CD1c-positive myeloid dendritic cell (primary cell): ENCODE measurements at regions not wholly inside any gene's neighbourhood (a gene's known extent, or its start where the extent isn't known, plus 50 kb on each side); places are given as distances from the start of the nearest gene placed in this dataset.

Source experiments
- DNase-seq: peaks from one replicate; pipeline ENCODE4 v3.0.0-alpha.2; 2016; ENCODE audit errors: extremely low spot score

DNA sequence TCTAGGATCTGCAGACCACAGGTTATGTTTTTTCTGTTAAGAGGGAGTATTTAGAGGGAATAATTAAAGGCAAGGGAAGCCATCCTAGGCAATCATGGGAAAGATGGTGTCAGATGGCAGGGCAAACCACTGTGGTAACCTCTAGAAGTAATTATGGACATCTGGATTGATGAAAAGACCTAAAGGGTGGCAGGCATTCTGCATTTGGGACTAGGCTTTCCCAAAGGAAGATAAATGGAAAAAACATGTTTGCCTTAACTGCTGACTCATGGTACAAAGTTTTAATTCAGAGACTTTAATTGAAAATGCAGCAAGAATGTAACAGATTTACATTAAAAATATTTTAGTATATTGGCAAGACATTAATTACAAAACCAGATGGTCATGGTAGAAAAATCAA is 88.1 kb downstream of the TMEM30B start:
- no peak for DNase-seq

DNA sequence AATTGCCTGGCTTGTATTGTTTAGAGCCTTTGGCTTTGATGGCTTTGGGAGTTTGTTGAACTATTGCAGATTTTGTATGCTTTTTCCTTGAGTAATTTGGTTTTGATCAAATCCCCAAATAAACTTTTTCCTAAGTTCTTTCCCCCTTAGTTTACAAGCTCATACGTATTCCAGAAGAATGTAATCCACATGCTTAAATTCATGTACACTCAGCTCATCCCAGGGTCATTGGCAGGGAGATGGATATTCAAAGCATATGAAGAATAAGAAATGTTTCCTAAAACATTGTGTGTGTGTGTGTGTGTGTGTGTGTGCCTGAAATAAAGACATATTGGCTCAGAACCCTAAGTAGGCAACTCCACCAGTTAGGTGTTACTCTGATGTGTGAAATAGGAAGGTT is 89.4 kb downstream of the TMEM30B start:
- no peak for DNase-seq

GRCh38 chr14:61190341-61190740 is 90.8 kb downstream of the TMEM30B start:
- DNase-seq, result no peak

DNA sequence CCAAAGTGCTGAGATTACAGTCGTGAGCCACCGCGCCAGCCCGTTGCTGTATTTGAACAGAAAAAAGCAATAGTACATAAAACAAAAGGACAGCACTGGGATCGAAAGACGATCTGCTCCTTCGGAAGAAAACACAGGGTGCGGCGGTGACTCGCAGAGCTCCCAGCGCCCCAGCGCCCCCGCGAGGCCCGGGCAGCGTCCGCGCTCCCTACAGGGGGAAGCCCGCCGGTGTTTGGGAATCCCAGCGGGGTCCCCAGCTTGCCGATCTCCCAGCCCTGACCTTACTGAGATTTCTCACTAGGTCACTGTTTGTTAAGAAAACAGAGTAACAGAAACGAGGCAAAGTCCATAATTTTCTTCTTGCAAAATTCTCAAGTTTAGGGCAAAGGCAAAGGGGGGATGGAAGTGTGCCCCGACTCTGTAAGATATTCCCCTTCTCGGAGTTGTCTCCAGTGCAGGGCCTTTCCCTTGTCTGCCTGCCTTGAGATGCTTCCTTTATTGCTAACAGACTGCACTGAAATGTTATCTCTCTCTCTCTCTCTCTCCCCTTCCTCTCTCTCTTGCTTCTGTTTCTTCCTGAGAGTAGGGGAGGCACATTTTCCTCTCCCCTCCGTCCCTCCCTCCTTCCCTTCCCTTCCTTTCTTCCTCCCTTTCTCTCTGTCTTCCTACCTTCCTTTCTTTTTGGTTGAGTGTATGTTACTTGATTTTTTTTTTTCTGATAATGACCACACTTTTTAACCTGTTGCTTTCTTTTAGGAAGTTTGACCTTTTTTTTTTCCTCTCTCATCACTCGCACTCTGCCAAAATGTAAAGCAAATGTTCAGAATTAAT is 91.9 kb downstream of the TMEM30B start:
- DNase-seq, result peak; percentile 35

- no peak for DNase-seq
These were observed 92.9 kb downstream of the TMEM30B start for GRCh38 chr14:61188196-61188595.

DNA sequence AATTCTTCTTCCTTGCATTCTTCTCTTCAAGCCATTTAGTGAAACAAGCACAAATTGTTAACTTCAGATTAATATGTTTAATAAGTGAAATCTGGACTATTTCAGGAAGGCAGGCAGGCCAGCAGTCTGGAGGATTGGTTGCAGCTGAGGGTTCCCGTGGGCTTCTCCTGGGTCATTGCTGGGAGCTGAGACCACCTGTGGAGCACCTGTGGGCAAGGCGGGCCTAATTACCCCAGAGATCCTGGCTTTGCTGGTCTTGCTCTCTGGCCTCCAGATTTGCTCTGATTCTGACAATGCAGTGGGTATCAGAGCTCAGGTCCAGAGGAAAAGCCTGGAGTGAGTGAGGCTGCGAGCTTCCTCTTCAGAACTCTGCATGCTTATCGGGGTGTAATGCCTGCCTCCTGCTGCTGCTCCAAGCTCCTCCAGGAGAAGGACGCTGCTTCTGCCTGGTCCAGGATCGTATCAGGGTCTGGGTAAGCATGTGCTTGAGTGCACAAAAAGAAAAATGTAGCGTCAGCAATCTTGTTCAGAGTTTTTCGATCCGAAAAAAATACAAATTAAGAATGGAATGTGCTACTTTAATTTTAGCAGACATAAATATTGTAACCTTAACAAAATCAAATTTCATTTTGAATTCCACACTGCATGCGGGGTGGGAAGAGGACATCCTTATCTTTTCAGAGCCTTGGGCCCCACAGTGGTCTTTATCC is 93.8 kb downstream of the TMEM30B start:
- no peak for DNase-seq

GRCh38 chr14:61186341-61187195 is 94.6 kb downstream of the TMEM30B start:
- DNase-seq, result no peak

DNA sequence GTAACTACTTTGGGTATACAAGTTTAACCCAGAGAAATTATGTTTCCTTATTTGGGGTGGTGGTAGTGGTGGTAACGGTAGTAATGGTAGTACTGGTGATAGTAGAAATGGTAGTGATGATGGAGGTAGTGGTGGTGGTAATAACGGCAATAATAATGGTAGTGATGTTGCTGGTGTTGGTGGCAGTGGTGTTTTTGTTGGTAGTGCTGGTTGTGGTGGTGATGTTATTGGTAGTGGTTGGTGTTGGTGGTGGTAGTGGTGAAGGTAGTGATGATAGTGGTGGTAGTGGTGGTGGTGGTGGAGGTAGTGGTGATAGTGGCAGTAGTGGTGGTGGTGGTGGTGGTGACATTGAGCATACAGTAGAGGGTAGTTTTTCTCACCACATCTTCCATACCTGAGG is 95.6 kb downstream of the TMEM30B start:
- no peak for DNase-seq

DNA sequence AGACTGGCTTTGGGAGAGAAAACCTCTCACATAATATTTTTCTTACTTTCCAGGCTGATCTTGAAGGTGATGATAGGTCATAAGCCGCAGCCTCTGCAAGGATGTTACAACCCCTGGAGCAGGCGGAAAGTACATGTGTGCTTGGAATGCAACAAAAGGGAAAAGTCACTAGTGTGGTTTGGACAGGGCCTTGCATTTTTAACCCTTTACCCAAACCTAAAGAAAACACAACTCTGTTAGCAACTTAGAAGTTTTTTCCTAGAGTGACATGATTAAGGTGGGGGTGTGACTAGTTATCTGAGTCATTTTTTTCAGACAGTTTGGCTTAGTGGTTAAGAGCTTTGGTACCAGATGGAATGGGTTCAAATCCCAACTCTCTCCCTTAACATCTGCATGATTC is 97.0 kb downstream of the TMEM30B start:
- DNase-seq, result no peak

- DNase-seq, result no peak
These were observed 97.8 kb downstream of the TMEM30B start for GRCh38 chr14:61183196-61183885.

DNA sequence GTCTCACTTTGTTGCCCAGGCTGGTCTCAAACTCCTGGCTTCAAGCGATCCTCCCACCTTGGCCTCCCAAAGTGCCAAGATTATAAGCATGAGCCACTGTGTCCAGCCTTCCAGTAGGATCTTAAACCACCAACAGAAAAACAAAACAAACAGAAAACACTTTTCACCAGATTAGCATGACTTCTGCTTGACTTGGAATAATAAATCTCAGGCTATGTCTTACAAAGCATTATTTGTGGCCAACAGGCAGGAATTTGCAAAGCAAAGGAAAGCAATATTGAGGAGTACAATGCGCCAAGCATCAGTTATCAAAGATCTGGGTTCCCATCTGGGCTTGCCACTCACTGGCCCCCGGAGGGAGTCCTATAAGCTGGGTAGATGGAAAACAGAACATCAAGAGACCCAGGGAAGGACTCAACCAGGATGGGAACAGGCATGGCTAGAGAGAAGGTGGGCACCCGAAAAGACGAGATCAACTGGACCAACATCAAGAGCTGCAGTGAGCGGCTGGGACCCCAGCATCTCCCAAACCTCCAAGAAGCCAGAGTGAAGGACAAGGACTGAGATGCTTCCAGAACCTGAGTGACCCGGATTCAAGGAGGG is 101.2 kb downstream of the TMEM30B start:
- DNase-seq, result no peak

DNA sequence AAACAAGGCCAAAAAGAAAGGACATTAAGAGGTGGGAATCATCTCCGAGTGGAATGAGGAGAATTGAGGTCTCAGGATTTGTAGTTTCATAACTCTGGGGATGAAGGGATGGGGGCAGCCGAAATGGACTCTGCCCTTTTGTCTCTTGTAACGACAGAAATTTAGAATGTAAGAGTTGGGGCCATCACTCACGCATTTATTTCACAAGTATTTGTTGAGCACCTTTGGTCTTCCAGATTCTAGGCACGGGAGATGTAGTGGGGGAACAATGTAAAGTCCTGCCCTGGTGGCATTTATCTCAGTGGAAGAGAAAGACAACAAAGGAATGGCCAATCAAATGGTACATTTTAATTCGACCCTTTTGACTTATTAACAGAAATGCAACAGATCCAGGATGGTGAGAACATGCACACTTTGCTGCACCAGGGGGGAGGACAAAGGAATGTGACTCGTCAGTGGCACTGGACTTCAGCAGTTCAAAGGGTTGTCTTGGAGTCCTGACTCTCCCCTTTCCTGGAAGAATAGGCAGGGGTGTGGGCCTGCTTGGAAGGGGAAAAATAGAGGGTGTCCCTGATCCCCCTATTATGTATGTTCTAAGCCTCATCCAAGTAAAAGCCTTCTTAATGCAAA is 102.0 kb downstream of the TMEM30B start:
- no peak for DNase-seq

- no peak for DNase-seq
These were observed 102.7 kb downstream of the TMEM30B start for GRCh38 chr14:61178226-61179060.

GRCh38 chr14:61177279-61178225 is 103.6 kb downstream of the TMEM30B start:
- DNase-seq, result no peak

DNA sequence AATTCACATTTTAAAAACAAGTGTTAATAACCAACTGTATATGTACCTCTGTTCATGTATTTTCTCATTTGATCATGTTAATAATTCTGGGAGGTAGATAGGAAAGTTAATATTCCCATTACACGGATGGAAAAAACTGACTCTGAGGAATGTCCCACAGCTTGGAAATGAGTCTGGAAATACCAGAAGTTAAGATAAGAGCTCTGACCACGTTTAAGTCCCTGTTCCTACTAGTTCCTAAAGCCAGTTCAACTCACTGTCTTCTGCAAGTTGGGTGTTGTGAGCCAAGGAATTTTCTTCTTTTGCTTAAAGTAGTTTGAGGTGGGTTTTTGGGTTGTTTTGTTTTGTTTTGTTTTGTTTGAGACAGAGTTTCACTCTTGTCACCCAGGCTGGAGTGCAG is 104.5 kb downstream of the TMEM30B start:
- no peak for DNase-seq

GRCh38 chr14:61174987-61175386 is 106.2 kb downstream of the TMEM30B start:
- DNase-seq, result no peak

DNA sequence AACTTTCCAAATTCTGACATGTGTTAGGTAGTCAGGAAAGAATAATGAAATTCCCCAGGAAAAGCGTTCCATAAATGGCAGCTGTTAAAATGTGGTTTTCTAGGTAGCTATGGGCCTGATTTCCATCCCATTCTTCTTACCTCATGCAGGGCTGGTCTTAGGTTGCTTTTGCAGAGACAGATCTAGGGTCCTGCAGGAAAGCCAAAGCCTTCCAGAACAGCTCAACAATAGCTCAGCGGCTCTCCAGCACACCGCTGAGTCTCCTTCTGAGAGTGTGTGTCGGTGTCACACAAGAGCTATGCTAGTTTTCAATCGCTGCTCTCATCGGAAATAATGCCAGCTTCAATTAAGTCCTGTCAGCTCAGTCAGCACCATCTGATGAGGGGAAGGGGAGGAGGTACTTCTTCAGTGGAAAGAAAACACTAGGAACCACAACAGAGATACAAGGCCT is 106.7 kb downstream of the TMEM30B start:
- DNase-seq, result no peak

DNA sequence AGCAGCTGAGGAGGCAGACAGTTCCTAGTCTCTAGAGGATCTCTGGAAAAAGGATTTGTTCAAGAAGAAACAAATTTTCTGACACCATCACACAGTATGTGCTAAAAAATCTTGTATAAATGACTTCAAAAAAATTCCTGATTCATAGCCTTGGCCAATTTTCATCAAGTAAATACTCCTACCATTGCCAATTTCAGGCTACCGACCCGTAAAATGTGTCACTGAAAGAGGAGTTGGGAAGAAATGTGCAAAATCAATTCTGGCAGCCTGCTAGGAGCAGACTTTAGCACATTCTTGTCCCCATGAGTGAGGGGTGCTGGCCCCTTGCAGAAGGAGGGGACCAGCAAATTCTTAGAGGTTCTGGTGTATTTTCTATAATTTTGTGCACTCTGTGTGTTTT is 109.4 kb downstream of the TMEM30B start:
- DNase-seq, result no peak

- DNase-seq, result no peak
These were observed 113.0 kb downstream of the TMEM30B start for GRCh38 chr14:61168141-61168540.
